ENCODE measurements at regions not wholly inside any gene's neighbourhood (a gene's known extent, or its start where the extent isn't known, plus 50 kb on each side); places are given as distances from the start of the nearest gene placed in this dataset.
"Not testable (repeated sequence)": the region's sequence is repeated elsewhere in the genome, so short reads cannot be mapped to it uniquely, and the experiment has no call there.

- ChIA-PET CTCF (no interaction called here), POLR2A (no interaction called here)
- Histone ChIP-seq H3K36me3 (ENCODE audit: control insufficient read depth, insufficient read depth, low read length) (no peaks in the 10 kb centered on the region), H3K27me3 (ENCODE audit: control insufficient read depth, insufficient read depth, low read length) (no peaks in the 10 kb centered on the region), H3K4me3 (ENCODE audit: low read depth, low read length) (no peak overlapping the region)
- no peak for TF ChIP-seq CTCF (IDR thresholded peaks at IDR 0.05; ENCODE audit: insufficient read depth, low read depth, low read length)
- no peak for DNase-seq (ENCODE audit: low read depth)
Observed at GRCh38 chr3:105284876-105285275, 81.8 kb upstream of the ALCAM start.

GRCh38 chr3:105285653-105286241, 81.0 kb upstream of the ALCAM start:
- ChIA-PET CTCF (no interaction called here), POLR2A (no interaction called here)
- TF ChIP-seq CTCF (IDR thresholded peaks at IDR 0.05; ENCODE audit: insufficient read depth, low read depth, low read length), result no peak
- Histone ChIP-seq H3K27me3 (ENCODE audit: control insufficient read depth, insufficient read depth, low read length) (no peaks in the 10 kb centered on the region), H3K4me3 (ENCODE audit: low read depth, low read length) (no peak overlapping the region), H3K36me3 (ENCODE audit: control insufficient read depth, insufficient read depth, low read length) (no peaks in the 10 kb centered on the region)
- DNase-seq (ENCODE audit: low read depth), result no peak

- no peaks in the 10 kb centered on the region for H3K27me3 ChIP-seq (ENCODE audit: control insufficient read depth, insufficient read depth, low read length)
- POLR2A ChIA-PET, result no interaction called here
- no peak for DNase-seq (ENCODE audit: low read depth)
- H3K36me3 ChIP-seq (ENCODE audit: control insufficient read depth, insufficient read depth, low read length), result no peaks in the 10 kb centered on the region
- H3K4me3 ChIP-seq (ENCODE audit: low read depth, low read length), result no peak overlapping the region
- no peak for TF ChIP-seq CTCF (IDR thresholded peaks at IDR 0.05; ENCODE audit: insufficient read depth, low read depth, low read length)
- CTCF ChIA-PET, result no interaction called here
Observed at GRCh38 chr3:105293441-105293840, 73.3 kb upstream of the ALCAM start.

GRCh38 chr3:105296182-105296822, 70.4 kb upstream of the ALCAM start:
- H3K27me3 ChIP-seq (ENCODE audit: control insufficient read depth, insufficient read depth, low read length); H3K36me3 ChIP-seq (ENCODE audit: control insufficient read depth, insufficient read depth, low read length); H3K4me3 ChIP-seq (ENCODE audit: low read depth, low read length); CTCF ChIA-PET; DNase-seq (ENCODE audit: low read depth); POLR2A ChIA-PET: not testable (repeated sequence)

GRCh38 chr3:105304487-105304886, 62.2 kb upstream of the ALCAM start:
- CTCF ChIA-PET, result no interaction called here
- H3K27me3 ChIP-seq (ENCODE audit: control insufficient read depth, insufficient read depth, low read length), result no peaks in the 10 kb centered on the region
- POLR2A ChIA-PET, result interaction anchor here (0.6 kb wide), 1 partner anchor 32 kb away, joined by 3 read pairs; no protein-coding TSS in a partner anchor
- H3K36me3 ChIP-seq (ENCODE audit: control insufficient read depth, insufficient read depth, low read length), result no peaks in the 10 kb centered on the region
- no peak for DNase-seq (ENCODE audit: low read depth)
- no peak overlapping the region for H3K4me3 ChIP-seq (ENCODE audit: low read depth, low read length)
- no peak for TF ChIP-seq CTCF (IDR thresholded peaks at IDR 0.05; ENCODE audit: insufficient read depth, low read depth, low read length)

- CTCF ChIA-PET, result interaction anchor here (0.8 kb wide), 1 partner anchor 11 kb away, joined by 3 read pairs; no protein-coding TSS in a partner anchor
- POLR2A ChIA-PET, result no interaction called here
- H3K4me3 ChIP-seq (ENCODE audit: low read depth, low read length), result no peak overlapping the region
- TF ChIP-seq CTCF (IDR thresholded peaks at IDR 0.05; ENCODE audit: insufficient read depth, low read depth, low read length), result no peak
- H3K36me3 ChIP-seq (ENCODE audit: control insufficient read depth, insufficient read depth, low read length), result no peaks in the 10 kb centered on the region
- H3K27me3 ChIP-seq (ENCODE audit: control insufficient read depth, insufficient read depth, low read length), result no peaks in the 10 kb centered on the region
- DNase-seq (ENCODE audit: low read depth), result no peak
Observed at GRCh38 chr3:105315144-105315543, 51.6 kb upstream of the ALCAM start.

Measured in BJ (cell line).